GM08714 (cell line): ENCODE measurements at regions not wholly inside any gene's neighbourhood (a gene's known extent, or its start where the extent isn't known, plus 50 kb on each side); places are given as distances from the start of the nearest gene placed in this dataset.

Source experiments
- H3K4me3 ChIP-seq: fragments of 200-500 bp; sonication (Bioruptor generic); 2 replicates; pipeline ENCODE4 v1.5.1; 2014; ENCODE audit warnings: mild to moderate bottlenecking, low read length, inconsistent platforms
- ZNF274 ChIP-seq: IDR thresholded peaks from 2 replicates; pipeline ENCODE4 v1.6.1; 2012; ENCODE audit warnings: mild to moderate bottlenecking, low read depth, low read length

DNA sequence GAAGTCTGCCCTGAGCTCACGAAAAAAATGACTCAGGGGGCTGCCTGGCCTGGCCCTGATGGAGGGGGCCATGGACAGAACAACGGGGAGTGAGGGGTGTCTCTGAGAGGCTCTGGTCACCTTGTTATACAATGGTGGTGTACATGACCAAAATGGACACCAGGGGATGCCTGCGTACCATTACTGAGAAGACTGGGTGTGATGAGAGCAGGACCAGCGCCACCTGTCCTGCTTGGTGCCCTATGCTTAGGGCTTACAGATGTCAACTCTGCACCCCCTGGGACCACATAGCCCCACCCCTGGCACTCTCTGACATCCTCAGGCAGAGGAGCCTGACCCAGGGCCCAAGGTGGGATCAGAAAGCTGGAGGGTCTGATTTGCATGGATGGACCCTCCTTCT, 104.8 kb downstream of the ZNF280B start:
- TF ChIP-seq ZNF274, result no peak
- H3K4me3 ChIP-seq, result no peak overlapping the region

DNA sequence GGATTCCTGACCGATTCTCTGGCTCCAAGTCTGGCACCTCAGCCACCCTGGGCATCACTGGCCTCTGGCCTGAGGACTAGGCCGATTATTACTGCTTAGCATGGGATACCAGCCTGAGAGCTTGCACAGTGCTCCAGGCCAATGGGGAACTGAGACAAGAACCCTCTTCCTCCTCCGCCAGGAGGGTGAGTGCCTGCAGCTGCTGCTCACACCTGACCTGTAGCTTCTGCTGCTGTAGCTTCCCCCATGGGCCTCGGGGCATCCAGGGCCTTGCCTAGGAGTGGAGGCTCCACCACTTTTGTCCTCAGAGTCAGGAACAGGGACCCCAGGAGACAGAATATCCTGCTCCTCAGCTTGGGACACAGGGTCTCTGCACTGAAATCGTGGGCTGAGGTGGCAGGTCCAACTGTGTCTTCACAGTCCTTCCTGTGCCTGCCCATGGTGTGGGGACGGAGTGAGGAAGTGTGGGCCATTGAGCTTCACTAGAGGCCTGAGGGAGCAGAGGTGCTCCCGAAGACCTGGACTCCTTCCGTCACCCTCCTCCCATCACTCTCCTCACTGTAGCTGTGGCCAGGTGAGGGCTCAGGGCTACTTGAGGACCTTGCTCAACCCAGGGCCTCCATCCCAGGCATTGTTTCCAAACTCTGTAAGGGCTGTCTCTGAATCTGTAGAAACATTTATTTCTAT, 103.8 kb downstream of the ZNF280B start:
- no peak for TF ChIP-seq ZNF274
- no peak overlapping the region for H3K4me3 ChIP-seq

DNA sequence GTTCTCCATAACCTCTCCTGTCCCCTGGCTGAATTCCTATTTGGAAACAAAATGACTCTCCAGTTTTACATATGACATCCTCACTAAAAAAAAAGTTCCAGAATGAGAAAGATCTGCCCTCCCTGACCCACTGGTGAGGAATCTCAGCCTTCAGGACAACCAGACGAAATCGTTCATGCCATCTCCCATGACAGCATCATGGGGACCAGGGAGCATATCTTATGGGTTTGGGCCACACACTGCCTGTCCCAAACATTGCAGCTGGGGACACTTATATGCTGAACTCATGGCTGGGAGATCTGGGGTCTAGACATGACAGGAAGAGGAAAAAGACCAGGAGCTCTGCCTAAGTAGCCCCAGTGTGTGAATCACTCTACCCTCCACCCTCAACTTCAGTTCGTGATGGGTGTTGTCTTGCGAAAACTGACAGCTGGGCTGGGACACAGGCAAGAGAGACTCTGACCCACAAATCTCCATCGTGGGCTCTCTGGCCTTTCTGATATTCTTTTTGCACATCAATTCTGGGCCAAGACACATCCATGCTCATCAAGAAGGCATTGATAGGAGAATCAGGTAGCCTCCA, 102.0 kb downstream of the ZNF280B start:
- TF ChIP-seq ZNF274, result no peak
- H3K4me3 ChIP-seq, result no peak overlapping the region

DNA sequence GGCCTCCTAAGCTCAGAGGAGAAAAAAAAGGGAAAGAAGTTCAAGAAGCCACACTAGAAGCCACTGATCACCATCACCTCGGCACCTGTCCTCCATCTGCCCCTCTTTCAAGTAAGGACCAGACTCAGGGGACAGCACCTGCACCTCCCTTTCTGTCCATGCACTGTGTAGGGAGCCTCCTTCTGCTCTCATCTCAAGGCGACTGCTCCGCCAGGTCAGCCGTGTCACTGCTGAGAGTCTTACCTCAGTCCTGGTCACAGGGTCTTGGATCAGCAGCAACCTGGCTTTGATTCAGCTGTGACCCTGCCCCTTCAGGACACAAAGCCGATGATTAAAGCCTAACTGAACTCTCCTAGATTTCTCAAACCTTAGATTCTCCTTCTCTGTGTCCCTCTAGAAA, 101.5 kb downstream of the ZNF280B start:
- no peak for TF ChIP-seq ZNF274
- no peak overlapping the region for H3K4me3 ChIP-seq

DNA sequence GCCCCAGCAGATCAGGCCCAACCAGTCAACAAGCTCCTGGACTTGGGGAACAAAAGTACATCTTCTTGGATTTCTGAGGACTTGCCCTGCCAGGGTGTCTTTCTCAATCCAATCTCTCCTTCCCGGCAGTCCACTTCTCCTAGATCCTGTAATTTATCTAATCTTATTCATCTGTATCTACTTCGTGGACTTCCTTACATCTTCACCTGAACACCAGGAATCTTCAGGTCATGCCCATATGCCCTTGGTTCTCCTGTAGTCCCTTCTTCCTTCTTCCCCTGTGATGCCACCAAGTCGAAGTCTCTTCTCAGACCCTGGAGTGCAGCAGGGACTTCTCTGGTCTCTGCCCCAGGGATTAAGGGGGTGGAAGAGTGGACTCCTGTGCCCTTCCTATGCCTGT, 100.3 kb downstream of the ZNF280B start:
- TF ChIP-seq ZNF274, result no peak
- H3K4me3 ChIP-seq, result no peak overlapping the region

DNA sequence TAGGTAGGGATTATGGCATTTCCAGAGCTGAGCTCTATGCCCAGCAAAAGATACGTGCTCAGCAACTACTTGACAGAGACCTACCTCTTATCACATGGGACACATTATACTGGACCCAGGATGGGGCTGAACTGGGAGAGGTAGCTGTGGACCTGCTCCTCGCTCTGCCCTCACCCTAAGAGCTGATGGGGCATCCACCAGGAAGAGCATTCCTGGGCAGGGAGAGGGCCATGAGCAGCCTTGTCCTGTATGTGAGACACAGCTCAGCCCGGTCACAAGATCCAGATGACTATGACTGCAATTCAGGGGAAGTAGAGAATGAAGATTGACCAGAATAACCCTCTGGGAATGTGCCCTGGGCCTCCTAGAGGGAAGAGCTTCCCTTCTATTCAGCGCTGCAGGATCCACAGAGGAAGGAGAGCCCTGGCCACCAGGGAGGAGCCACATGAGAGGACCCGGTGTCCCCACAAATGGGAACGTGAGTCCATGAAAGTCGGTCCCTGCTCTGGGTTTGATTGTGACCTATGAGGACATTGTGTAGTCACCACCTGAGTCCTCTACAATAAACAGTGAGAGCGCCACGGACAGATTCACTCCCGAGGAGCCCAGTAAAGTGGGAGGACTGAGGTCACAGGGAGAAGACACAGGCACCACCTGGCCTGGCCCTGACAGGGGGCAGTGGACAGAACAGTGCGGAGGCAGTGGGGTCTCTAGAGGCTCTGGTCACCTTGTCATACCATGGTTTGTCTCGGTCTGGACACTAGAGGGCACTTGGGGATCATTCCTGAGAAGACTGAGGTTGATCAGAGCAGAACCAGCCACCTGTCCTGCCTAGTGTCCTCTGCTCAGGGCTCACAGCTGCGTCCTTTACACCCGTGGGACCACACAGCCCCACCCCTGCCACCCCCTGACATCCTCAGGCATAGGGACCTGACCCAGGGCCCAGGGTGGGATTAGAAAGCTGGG, 99.5 kb downstream of the ZNF280B start:
- TF ChIP-seq ZNF274, result no peak
- H3K4me3 ChIP-seq, result no peak overlapping the region

DNA sequence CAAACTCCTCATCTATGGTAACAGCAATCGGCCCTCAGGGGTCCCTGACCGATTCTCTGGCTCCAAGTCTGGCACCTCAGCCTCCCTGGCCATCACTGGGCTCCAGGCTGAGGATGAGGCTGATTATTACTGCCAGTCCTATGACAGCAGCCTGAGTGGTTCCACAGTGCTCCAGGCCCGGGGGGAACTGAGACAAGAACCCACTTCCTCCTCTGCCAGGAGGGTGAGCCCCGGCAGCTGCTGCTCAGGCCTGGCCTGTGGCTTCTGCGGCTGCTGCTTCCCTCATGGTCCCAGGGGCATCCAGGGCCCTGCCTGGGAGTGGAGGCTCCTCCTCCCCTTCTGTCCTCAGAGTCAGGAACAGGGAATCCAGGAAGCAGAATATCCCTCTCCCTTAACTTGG, 98.4 kb downstream of the ZNF280B start:
- H3K4me3 ChIP-seq, result no peak overlapping the region
- no peak for TF ChIP-seq ZNF274

DNA sequence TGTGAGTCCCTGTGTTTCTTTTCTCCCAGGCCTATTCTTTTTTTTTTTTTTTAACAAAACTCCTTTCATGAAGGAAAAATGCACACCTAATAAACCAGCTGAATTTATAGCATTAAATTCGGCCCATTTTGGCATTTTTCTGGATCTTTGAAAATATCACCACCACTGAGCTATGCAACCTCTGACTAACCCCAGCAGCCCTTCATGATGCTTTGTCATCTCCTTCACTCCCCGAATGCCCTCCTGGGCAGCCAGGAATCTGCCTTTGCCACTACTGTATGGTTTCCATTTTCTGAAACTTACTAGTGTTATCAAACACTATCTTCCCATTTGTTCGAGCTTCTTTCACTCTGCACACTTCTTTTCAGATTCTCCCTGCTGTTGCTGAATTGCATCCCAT, 97.9 kb downstream of the ZNF280B start:
- no peak overlapping the region for H3K4me3 ChIP-seq
- no peak for TF ChIP-seq ZNF274

DNA sequence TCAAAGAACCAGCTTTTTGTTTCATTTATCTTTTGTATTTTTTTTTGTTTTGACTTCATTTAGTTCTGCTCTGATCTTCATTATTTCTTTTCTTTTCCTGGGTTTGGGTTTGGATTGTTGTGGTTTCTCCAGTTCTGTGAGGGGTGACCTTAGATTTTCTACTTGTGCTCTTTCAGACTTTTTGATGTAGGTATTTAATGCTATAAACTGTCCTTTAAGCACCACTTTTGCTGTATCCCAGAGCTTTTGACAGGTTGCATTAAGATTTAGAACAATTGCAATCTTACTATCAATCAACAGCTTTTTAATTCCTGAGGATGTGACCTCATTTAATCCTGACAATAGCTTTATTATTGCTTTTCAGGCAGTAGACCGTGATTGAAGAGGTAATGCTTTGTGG, 94.3 kb downstream of the ZNF280B start:
- H3K4me3 ChIP-seq, result no peak overlapping the region
- TF ChIP-seq ZNF274, result no peak

DNA sequence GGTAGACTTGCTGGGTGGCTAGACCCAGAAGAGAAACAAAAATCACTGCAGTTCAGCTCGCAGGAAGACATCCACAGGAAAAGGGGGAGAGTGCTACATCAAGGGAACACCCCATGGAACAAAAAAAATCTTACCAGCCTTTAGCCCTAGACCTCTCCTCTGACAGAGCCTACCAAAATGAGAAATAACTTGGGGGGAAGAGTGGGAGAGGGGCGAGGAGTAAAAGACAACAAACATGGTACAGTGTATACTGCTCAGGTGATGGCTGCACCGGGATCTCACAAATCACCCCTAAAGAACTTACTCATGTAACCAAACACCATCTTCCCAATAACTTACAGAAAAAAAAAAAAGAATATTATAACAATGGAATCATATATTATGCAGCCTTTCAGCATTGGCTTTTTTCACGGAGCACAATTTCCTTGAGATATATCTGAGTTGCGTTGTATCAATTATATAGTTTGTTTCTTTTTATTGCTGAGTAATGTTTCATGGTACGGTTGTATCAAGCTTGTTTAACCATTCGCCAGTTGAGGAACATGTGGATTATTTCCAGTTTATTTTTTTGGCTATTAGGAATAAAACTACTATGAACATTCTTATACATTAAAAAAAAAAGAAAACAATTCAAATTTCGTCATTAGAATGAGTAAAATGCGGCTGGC, 90.9 kb downstream of the ZNF280B start:
- no peak overlapping the region for H3K4me3 ChIP-seq
- TF ChIP-seq ZNF274, result no peak

DNA sequence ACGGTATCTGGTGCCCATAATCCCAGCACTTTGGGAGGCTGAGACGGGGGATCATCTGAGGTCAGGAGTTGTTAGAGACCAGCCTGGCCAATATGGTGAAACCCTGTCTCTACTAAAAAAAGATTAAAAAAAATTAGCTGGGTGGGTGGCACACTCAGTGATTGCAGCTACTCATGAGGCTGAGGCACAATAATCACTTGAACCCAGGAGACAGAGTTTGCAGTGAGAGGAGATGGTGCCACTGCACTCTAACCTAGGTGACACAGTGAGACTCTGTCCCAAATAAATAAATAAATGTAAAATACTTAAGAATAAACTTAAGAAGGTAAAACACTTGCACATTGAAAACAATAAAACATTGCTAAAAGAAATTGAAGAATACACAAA, 90.4 kb downstream of the ZNF280B start:
- TF ChIP-seq ZNF274, result no peak
- H3K4me3 ChIP-seq, result no peak overlapping the region

DNA sequence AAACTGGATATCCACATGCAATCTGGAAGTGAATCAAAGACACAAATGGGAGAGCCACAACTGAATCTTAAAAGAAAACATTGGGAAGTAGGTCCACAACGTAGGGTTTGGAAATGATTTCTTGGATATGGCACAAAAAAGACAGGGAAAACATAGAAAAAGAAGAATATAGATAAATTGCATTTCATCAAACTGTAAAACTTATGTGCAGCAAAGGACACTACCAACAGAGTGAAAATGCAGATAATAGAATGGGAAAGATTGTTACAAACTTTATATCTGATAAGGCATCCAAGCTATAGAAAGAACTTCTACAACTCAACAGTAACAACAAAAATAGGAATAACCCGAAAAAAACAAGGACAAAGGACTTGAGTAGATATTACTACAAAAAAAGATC, 89.6 kb downstream of the ZNF280B start:
- H3K4me3 ChIP-seq, result no peak overlapping the region
- no peak for TF ChIP-seq ZNF274

DNA sequence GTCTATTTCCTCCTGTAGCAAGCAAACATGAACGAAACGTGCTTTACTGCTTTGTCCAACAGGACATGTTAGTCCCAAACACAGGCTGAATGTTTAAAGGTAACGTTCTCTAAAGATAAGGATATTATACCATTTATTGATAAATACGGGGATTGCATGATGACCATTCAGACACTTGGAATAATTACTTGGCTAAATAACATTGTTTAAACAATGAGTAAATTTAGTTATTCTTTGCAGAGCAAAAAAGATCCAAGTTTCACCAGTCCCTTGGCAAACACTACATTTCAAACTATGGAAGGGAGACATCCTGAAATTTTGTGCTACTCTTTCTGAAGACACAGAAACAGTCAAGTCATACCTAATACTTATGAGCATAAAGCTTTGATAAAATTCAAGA, 88.0 kb downstream of the ZNF280B start:
- TF ChIP-seq ZNF274, result no peak
- H3K4me3 ChIP-seq, result no peak overlapping the region

DNA sequence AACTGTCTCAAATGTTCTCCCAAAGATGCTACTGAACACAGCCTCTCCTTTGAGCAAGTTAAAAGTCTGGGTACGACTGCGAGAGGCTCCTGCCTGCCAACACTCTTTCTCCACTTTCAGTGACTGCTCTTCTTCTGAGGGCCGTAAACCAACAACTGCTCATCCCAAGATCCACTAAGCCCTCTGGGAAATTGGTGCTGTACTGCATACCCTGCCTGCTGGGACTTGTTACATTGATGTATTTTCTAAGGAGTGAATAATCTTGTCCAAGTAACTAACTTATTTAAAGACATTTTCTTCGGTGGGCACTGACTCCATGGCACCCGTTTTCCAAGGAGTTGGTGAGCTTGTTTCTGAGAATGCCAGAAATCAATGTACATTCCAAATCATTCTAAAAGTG, 87.2 kb downstream of the ZNF280B start:
- H3K4me3 ChIP-seq, result no peak overlapping the region
- no peak for TF ChIP-seq ZNF274
